GM21447 (cell line): ENCODE measurements at regions not wholly inside any gene's neighbourhood (a gene's known extent, or its start where the extent isn't known, plus 50 kb on each side); places are given as distances from the start of the nearest gene placed in this dataset.

Experiments used
- ATAC-seq: cut with Tn5 transposase; IDR thresholded peaks from one replicate; pipeline ENCODE4 v1.9.1; 2021; ENCODE audit not compliant: unreplicated experiment

GRCh38 chr11:122186439-122187080, 70.5 kb upstream of the BLID start:
- no peak for ATAC-seq

DNA sequence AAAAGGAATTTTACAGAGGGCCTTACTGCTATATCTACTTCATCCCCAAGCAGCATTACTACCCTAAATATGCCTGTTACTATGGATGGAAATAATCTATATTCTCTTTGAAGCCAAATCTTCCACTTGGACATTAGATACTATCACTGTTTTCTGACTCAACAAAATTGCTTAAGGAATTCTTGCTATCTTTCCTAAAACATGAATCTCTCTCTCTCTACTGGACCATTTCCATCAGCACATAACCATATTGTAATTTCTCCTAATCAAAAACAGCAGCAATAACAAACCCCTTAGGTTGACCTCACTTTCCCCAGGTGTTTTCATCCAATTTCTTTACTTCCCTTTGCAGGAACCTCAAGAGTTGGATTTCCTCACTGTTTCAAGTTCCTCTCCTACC, 67.9 kb upstream of the BLID start:
- ATAC-seq: no peak

GRCh38 chr11:122181893-122182292, 65.9 kb upstream of the BLID start:
- ATAC-seq: no peak

- no peak for ATAC-seq
These were observed 65.4 kb upstream of the BLID start for GRCh38 chr11:122181372-122181771.

DNA sequence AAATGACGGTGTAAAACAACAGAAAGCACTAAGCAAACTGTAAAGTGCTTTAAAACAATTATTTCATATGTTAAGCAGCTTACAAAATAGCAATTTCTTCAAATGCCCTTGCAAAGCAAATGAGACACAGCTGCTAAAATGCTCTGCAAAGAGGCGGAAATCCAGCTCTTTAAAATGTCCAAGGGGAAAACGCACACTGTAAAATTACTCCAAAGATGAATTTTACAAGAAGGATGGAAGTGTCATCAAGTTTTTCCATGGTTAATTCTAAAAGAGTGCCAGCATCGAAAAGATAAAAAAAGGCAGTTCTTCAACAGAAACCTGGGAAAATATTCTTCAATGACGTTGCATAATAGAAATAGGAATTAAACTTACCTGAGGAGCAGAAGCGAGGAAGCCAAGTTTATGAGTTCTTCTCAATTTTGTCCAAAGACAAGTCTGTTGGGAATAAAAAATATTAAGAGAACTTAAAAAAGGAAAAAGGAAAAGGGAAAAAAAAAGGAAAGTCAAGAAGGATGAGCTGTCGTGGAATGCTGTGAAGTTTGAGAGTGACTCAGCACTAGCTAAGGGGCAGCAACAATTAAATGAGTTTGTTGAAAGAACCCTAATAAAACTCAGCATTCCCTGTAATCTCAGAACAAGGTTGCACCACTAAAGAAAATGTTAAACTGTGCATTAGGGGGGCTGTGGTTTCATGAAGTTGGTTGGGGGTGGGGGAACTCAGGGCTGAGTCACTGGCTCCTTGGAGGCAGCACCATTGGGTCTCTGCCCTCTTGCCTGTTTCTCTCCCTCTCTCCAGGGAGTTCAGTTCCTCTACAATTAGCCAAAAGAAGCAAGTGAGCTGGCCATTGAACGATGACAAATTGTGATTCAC, 64.2 kb upstream of the BLID start:
- no peak for ATAC-seq

- ATAC-seq: no peak
These were observed 62.8 kb upstream of the BLID start for GRCh38 chr11:122178795-122179194.

- no peak for ATAC-seq
These were observed 61.2 kb upstream of the BLID start for GRCh38 chr11:122177238-122177637.

GRCh38 chr11:122176651-122177050, 60.6 kb upstream of the BLID start:
- no peak for ATAC-seq

- no peak for ATAC-seq
These were observed 59.3 kb upstream of the BLID start for GRCh38 chr11:122175306-122175705.

DNA sequence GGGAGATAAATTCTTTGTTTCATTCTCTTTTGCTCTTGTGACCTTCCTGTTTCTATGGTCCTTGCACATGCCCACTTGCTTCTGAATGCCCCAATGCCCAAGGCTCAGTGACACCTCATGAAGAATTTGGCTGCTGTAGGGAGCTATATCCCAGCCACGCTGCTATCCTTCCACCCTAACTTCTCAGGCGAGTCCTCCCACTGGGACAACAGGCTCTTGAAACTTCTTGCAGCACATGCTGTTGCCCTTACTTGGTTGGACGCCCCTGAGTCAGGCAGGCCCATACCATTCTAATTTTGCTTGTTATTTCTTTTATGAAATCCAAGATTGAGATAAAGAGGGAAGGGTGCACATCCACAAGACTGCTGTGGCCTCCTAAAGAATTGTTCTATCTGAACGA, 57.6 kb upstream of the BLID start:
- no peak for ATAC-seq

DNA sequence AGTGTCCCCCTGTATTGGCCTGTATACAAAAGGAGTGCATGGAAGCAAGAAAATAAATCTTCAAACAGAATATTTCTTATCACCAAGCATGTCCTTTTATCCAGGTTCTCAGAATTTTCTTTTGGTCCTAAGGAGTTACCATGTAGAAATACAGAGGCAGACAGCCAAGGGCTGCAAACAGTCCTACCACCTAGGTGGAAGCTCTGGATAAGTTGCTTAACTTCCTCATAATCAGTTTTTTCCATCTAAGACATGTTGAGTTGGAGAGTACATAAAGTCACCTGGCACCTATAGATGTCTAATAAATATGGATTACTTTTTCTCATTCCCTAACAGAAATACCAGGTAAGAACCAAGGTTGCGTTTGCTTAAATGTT, 57.0 kb upstream of the BLID start:
- ATAC-seq: no peak

- ATAC-seq: no peak
These were observed 56.5 kb upstream of the BLID start for GRCh38 chr11:122172352-122173073.

GRCh38 chr11:122170815-122171475, 54.9 kb upstream of the BLID start:
- no peak for ATAC-seq

DNA sequence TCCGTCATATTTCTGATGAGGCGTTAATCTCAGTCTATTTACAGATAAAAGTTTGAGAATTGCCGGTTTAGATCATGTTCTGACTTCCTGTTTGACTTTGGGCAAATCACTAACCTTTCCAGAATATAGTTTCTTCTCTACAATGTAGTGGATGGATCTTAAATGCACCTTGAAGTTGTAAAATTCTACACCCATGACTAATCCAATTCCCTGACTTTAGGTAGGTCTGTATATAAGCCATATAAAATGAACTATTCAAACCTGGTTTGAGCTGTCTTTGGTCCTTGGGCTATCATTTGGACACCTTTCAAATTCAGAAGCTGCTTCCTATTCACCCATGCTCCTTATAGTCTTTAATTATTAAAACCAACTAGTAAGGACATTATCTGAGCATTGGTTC, 52.2 kb upstream of the BLID start:
- ATAC-seq: no peak

GRCh38 chr11:122167100-122167499, 51.1 kb upstream of the BLID start:
- ATAC-seq: no peak

GRCh38 chr11:122165607-122166371, 49.8 kb upstream of the BLID start:
- no peak for ATAC-seq
